22Rv1 (cell line): ENCODE measurements at regions not wholly inside any gene's neighbourhood (a gene's known extent, or its start where the extent isn't known, plus 50 kb on each side); places are given as distances from the start of the nearest gene placed in this dataset.

Experiments used
- CTCF ChIP-seq: fragments of 450-650 bp; IDR thresholded peaks from 2 replicates; pipeline ENCODE4 v1.5.1; 2017; ENCODE audit warnings: mild to moderate bottlenecking
- ZFX ChIP-seq: fragments of 450-650 bp; IDR thresholded peaks from 2 replicates; pipeline ENCODE4 v1.6.1; 2017; ENCODE audit warnings: antibody characterized with exemption, borderline replicate concordance

GRCh38 chr1:229022595-229023333 is 248.1 kb upstream of the RAB4A start:
- TF ChIP-seq CTCF (no peak), ZFX (no peak)
